ENCODE measurements at regions not wholly inside any gene's neighbourhood (a gene's known extent, or its start where the extent isn't known, plus 50 kb on each side); places are given as distances from the start of the nearest gene placed in this dataset.

- Histone ChIP-seq H3K4me3 (no peak overlapping the region), H3K27me3 (no peaks in the 10 kb centered on the region), H3K27ac (peak overlapping the region in 1 of 5 donors; percentile 12), H3K9me3 (replicated peaks in 1 of 3) (no peaks in the 10 kb centered on the region), H3K36me3 (replicated peaks in 1 of 2) (no peaks in the 10 kb centered on the region), H3K4me1 (replicated peaks in 1 of 2) (no peaks in the 10 kb centered on the region)
- no peak for DNase-seq
- TF ChIP-seq POLR2A (IDR thresholded peaks at IDR 0.05) (no peak), CTCF (IDR thresholded peaks at IDR 0.05) (no peak)
- intact Hi-C loops (cut with DNase I), result no loop called here
- WGBS, 4 donors, result 75 to 87% (median 79%) methylated on average over 7 of the region's 7 CpGs
Measured at GRCh38 chrX:9278475-9279233, 186.2 kb upstream of the TBL1X start.

- Histone ChIP-seq H3K27ac (peak overlapping the region in 1 of 5 donors; percentile 12), H3K4me1 (replicated peaks in 1 of 2) (no peaks in the 10 kb centered on the region), H3K9me3 (replicated peaks in 1 of 3) (no peaks in the 10 kb centered on the region), H3K4me3 (no peak overlapping the region), H3K27me3 (no peaks in the 10 kb centered on the region), H3K36me3 (replicated peaks in 1 of 2) (no peaks in the 10 kb centered on the region)
- no peak for DNase-seq
- 9 to 29% (median 15%) methylated on average over 3 of the region's 3 CpGs for WGBS, 4 donors
- TF ChIP-seq POLR2A (IDR thresholded peaks at IDR 0.05) (no peak), CTCF (IDR thresholded peaks at IDR 0.05) (no peak)
- intact Hi-C loops (cut with DNase I), result no loop called here
Measured at GRCh38 chrX:9279234-9279544, 185.7 kb upstream of the TBL1X start.

- intact Hi-C loops (cut with DNase I), result no loop called here
- Histone ChIP-seq H3K27me3 (no peaks in the 10 kb centered on the region), H3K36me3 (replicated peaks in 1 of 2) (no peaks in the 10 kb centered on the region), H3K4me3 (no peak overlapping the region), H3K9me3 (replicated peaks in 1 of 3) (no peaks in the 10 kb centered on the region), H3K4me1 (replicated peaks in 1 of 2) (no peaks in the 10 kb centered on the region), H3K27ac (no peak overlapping the region)
- WGBS, 4 donors, result 89 to 95% (median 95%) methylated on average over 4 to 6 of the region's 6 CpGs
- no peak for TF ChIP-seq POLR2A (IDR thresholded peaks at IDR 0.05)
- TF ChIP-seq CTCF (IDR thresholded peaks at IDR 0.05), result no peak
- DNase-seq, result no peak
Measured at GRCh38 chrX:9280831-9281230, 184.0 kb upstream of the TBL1X start.

- Histone ChIP-seq H3K4me3 (no peak overlapping the region), H3K27me3 (no peaks in the 10 kb centered on the region), H3K27ac (no peak overlapping the region), H3K4me1 (replicated peaks in 1 of 2) (no peaks in the 10 kb centered on the region), H3K9me3 (replicated peaks in 1 of 3) (no peaks in the 10 kb centered on the region), H3K36me3 (replicated peaks in 1 of 2) (no peaks in the 10 kb centered on the region)
- intact Hi-C loops (cut with DNase I), result no loop called here
- DNase-seq, result no peak
- 63 to 78% (median 72%) methylated on average over 2 of the region's 2 CpGs for WGBS, 4 donors
- TF ChIP-seq CTCF (IDR thresholded peaks at IDR 0.05) (no peak), POLR2A (IDR thresholded peaks at IDR 0.05) (no peak)
Measured at GRCh38 chrX:9282325-9282724, 182.5 kb upstream of the TBL1X start.

All from adrenal gland (tissue), 9 donors.